ENCODE measurements at regions not wholly inside any gene's neighbourhood (a gene's known extent, or its start where the extent isn't known, plus 50 kb on each side); places are given as distances from the start of the nearest gene placed in this dataset.

GRCh38 chr7:371119-371778 is 81.3 kb downstream of the FOXL3 start:
- Histone ChIP-seq H3K27ac (ENCODE audit: low read depth, low read length) (no peak overlapping the region), H3K9ac (ENCODE audit: low read length) (no peak overlapping the region), H4K5ac (ENCODE audit: low read length) (no peak overlapping the region), H3K79me1 (ENCODE audit: low read length) (no peaks in the 10 kb centered on the region), H3K4me2 (ENCODE audit: low read length) (no peak overlapping the region), H3K23ac (ENCODE audit: low read length) (no peak overlapping the region), H3K79me2 (ENCODE audit: control insufficient read depth, insufficient read depth, low read length) (no peaks in the 10 kb centered on the region), H2BK120ac (ENCODE audit: low read depth, low read length) (no peak overlapping the region), H3K4me3 (ENCODE audit: low read length) (no peak overlapping the region), H4K8ac (ENCODE audit: low read depth, low read length) (no peak overlapping the region), H2BK5ac (ENCODE audit: low read length) (no peak overlapping the region), H3K27me3 (ENCODE audit: insufficient read depth, low read length, poor library complexity) (no peaks in the 10 kb centered on the region), H3K36me3 (ENCODE audit: control insufficient read depth, insufficient read depth, low read length) (no peaks in the 10 kb centered on the region), H3K4ac (ENCODE audit: low read depth, low read length) (no peak overlapping the region), H2AK5ac (ENCODE audit: low read length) (no peak overlapping the region), H3K18ac (ENCODE audit: low read length) (no peak overlapping the region), H2BK15ac (replicated peaks; ENCODE audit: low read depth) (no peak overlapping the region), H3K4me1 (ENCODE audit: control insufficient read depth, low read depth, low read length) (no peaks in the 10 kb centered on the region), H3K56ac (ENCODE audit: low read length) (no peak overlapping the region)
- no CpG with 5 or more reads among the region's 13 CpGs for WGBS (ENCODE audit: extremely low coverage, insufficient coverage, low lambda C conversion rate)
- DNase-seq = no peak

GRCh38 chr7:371779-372545 is 82.0 kb downstream of the FOXL3 start:
- H3K4me3 ChIP-seq (ENCODE audit: low read length) = no peak overlapping the region
- H3K56ac ChIP-seq (ENCODE audit: low read length) = no peak overlapping the region
- H2BK5ac ChIP-seq (ENCODE audit: low read length) = no peak overlapping the region
- no peak overlapping the region for H3K27ac ChIP-seq (ENCODE audit: low read depth, low read length)
- no peak overlapping the region for H3K18ac ChIP-seq (ENCODE audit: low read length)
- H3K79me1 ChIP-seq (ENCODE audit: low read length) = no peaks in the 10 kb centered on the region
- no peaks in the 10 kb centered on the region for H3K27me3 ChIP-seq (ENCODE audit: insufficient read depth, low read length, poor library complexity)
- no peak overlapping the region for H2BK15ac ChIP-seq (replicated peaks; ENCODE audit: low read depth)
- H3K4me1 ChIP-seq (ENCODE audit: control insufficient read depth, low read depth, low read length) = no peaks in the 10 kb centered on the region
- H3K4ac ChIP-seq (ENCODE audit: low read depth, low read length) = no peak overlapping the region
- H3K4me2 ChIP-seq (ENCODE audit: low read length) = no peak overlapping the region
- no peak overlapping the region for H4K8ac ChIP-seq (ENCODE audit: low read depth, low read length)
- no peak overlapping the region for H4K5ac ChIP-seq (ENCODE audit: low read length)
- H3K36me3 ChIP-seq (ENCODE audit: control insufficient read depth, insufficient read depth, low read length) = no peaks in the 10 kb centered on the region
- DNase-seq = no peak
- H3K9ac ChIP-seq (ENCODE audit: low read length) = no peak overlapping the region
- no peak overlapping the region for H2AK5ac ChIP-seq (ENCODE audit: low read length)
- no peak overlapping the region for H3K23ac ChIP-seq (ENCODE audit: low read length)
- no peaks in the 10 kb centered on the region for H3K79me2 ChIP-seq (ENCODE audit: control insufficient read depth, insufficient read depth, low read length)
- H2BK120ac ChIP-seq (ENCODE audit: low read depth, low read length) = no peak overlapping the region
- WGBS (ENCODE audit: extremely low coverage, insufficient coverage, low lambda C conversion rate) = no CpG with 5 or more reads among the region's 43 CpGs

GRCh38 chr7:372546-372931 is 82.6 kb downstream of the FOXL3 start:
- Histone ChIP-seq H3K18ac (ENCODE audit: low read length) (no peak overlapping the region), H4K5ac (ENCODE audit: low read length) (no peak overlapping the region), H3K79me2 (ENCODE audit: control insufficient read depth, insufficient read depth, low read length) (no peaks in the 10 kb centered on the region), H3K4me2 (ENCODE audit: low read length) (no peak overlapping the region), H3K9ac (ENCODE audit: low read length) (no peak overlapping the region), H3K79me1 (ENCODE audit: low read length) (no peaks in the 10 kb centered on the region), H2AK5ac (ENCODE audit: low read length) (no peak overlapping the region), H3K4me1 (ENCODE audit: control insufficient read depth, low read depth, low read length) (no peaks in the 10 kb centered on the region), H3K4ac (ENCODE audit: low read depth, low read length) (no peak overlapping the region), H2BK5ac (ENCODE audit: low read length) (no peak overlapping the region), H3K56ac (ENCODE audit: low read length) (no peak overlapping the region), H3K23ac (ENCODE audit: low read length) (no peak overlapping the region), H3K27ac (ENCODE audit: low read depth, low read length) (no peak overlapping the region), H2BK15ac (replicated peaks; ENCODE audit: low read depth) (no peak overlapping the region), H3K4me3 (ENCODE audit: low read length) (no peak overlapping the region), H2BK120ac (ENCODE audit: low read depth, low read length) (no peak overlapping the region), H3K27me3 (ENCODE audit: insufficient read depth, low read length, poor library complexity) (no peaks in the 10 kb centered on the region), H3K36me3 (ENCODE audit: control insufficient read depth, insufficient read depth, low read length) (no peaks in the 10 kb centered on the region), H4K8ac (ENCODE audit: low read depth, low read length) (no peak overlapping the region)
- DNase-seq = no peak
- WGBS (ENCODE audit: extremely low coverage, insufficient coverage, low lambda C conversion rate) = no CpG with 5 or more reads among the region's 15 CpGs

GRCh38 chr7:372932-373791 is 83.2 kb downstream of the FOXL3 start:
- H3K4me1 ChIP-seq (ENCODE audit: control insufficient read depth, low read depth, low read length) = no peaks in the 10 kb centered on the region
- no peak overlapping the region for H2BK15ac ChIP-seq (replicated peaks; ENCODE audit: low read depth)
- H3K4me3 ChIP-seq (ENCODE audit: low read length) = no peak overlapping the region
- no peak overlapping the region for H2BK120ac ChIP-seq (ENCODE audit: low read depth, low read length)
- no peak overlapping the region for H2BK5ac ChIP-seq (ENCODE audit: low read length)
- no peak overlapping the region for H3K4me2 ChIP-seq (ENCODE audit: low read length)
- H4K8ac ChIP-seq (ENCODE audit: low read depth, low read length) = no peak overlapping the region
- H3K56ac ChIP-seq (ENCODE audit: low read length) = no peak overlapping the region
- H3K27ac ChIP-seq (ENCODE audit: low read depth, low read length) = no peak overlapping the region
- no peak overlapping the region for H3K23ac ChIP-seq (ENCODE audit: low read length)
- no peaks in the 10 kb centered on the region for H3K27me3 ChIP-seq (ENCODE audit: insufficient read depth, low read length, poor library complexity)
- no peaks in the 10 kb centered on the region for H3K79me2 ChIP-seq (ENCODE audit: control insufficient read depth, insufficient read depth, low read length)
- H2AK5ac ChIP-seq (ENCODE audit: low read length) = no peak overlapping the region
- no peak overlapping the region for H4K5ac ChIP-seq (ENCODE audit: low read length)
- no peak overlapping the region for H3K4ac ChIP-seq (ENCODE audit: low read depth, low read length)
- peak; percentile 31 for DNase-seq
- no CpG with 5 or more reads among the region's 39 CpGs for WGBS (ENCODE audit: extremely low coverage, insufficient coverage, low lambda C conversion rate)
- no peak overlapping the region for H3K9ac ChIP-seq (ENCODE audit: low read length)
- no peak overlapping the region for H3K18ac ChIP-seq (ENCODE audit: low read length)
- H3K36me3 ChIP-seq (ENCODE audit: control insufficient read depth, insufficient read depth, low read length) = no peaks in the 10 kb centered on the region
- no peaks in the 10 kb centered on the region for H3K79me1 ChIP-seq (ENCODE audit: low read length)

GRCh38 chr7:373818-374705 is 84.1 kb downstream of the FOXL3 start:
- H3K27ac ChIP-seq (ENCODE audit: low read depth, low read length) = no peak overlapping the region
- no peaks in the 10 kb centered on the region for H3K36me3 ChIP-seq (ENCODE audit: control insufficient read depth, insufficient read depth, low read length)
- no peak overlapping the region for H3K18ac ChIP-seq (ENCODE audit: low read length)
- no peak overlapping the region for H3K4me2 ChIP-seq (ENCODE audit: low read length)
- H3K27me3 ChIP-seq (ENCODE audit: insufficient read depth, low read length, poor library complexity) = no peaks in the 10 kb centered on the region
- H3K79me2 ChIP-seq (ENCODE audit: control insufficient read depth, insufficient read depth, low read length) = no peaks in the 10 kb centered on the region
- H2BK15ac ChIP-seq (replicated peaks; ENCODE audit: low read depth) = no peak overlapping the region
- H2AK5ac ChIP-seq (ENCODE audit: low read length) = no peak overlapping the region
- H2BK120ac ChIP-seq (ENCODE audit: low read depth, low read length) = no peak overlapping the region
- no peak for DNase-seq
- H3K9ac ChIP-seq (ENCODE audit: low read length) = no peak overlapping the region
- no peak overlapping the region for H4K5ac ChIP-seq (ENCODE audit: low read length)
- H2BK5ac ChIP-seq (ENCODE audit: low read length) = no peak overlapping the region
- no peak overlapping the region for H3K23ac ChIP-seq (ENCODE audit: low read length)
- no peaks in the 10 kb centered on the region for H3K4me1 ChIP-seq (ENCODE audit: control insufficient read depth, low read depth, low read length)
- no peaks in the 10 kb centered on the region for H3K79me1 ChIP-seq (ENCODE audit: low read length)
- H3K56ac ChIP-seq (ENCODE audit: low read length) = no peak overlapping the region
- H4K8ac ChIP-seq (ENCODE audit: low read depth, low read length) = no peak overlapping the region
- H3K4ac ChIP-seq (ENCODE audit: low read depth, low read length) = no peak overlapping the region
- no CpG with 5 or more reads among the region's 23 CpGs for WGBS (ENCODE audit: extremely low coverage, insufficient coverage, low lambda C conversion rate)
- no peak overlapping the region for H3K4me3 ChIP-seq (ENCODE audit: low read length)
